Ovary (tissue), 7 donors: ENCODE measurements at regions not wholly inside any gene's neighbourhood (a gene's known extent, or its start where the extent isn't known, plus 50 kb on each side); places are given as distances from the start of the nearest gene placed in this dataset.

ENCODE experiments used
- DNase-seq, 5 donors: peaks; one replicate each; pipeline ENCODE4 v3.0.0-alpha.2; 2019 to 2020
- H3K27ac ChIP-seq, 2 donors: fragments of 200-600 bp; one replicate each; pipeline versions ENCODE4 v1.5.1 to v1.8.0; 2019 to 2022
- H3K27me3 ChIP-seq: fragments of 200-600 bp; one replicate; pipeline ENCODE4 v1.8.0; 2022
- H3K36me3 ChIP-seq: fragments of 200-600 bp; sonication (generic); one replicate; pipeline ENCODE4 v1.5.1; 2019
- H3K4me1 ChIP-seq: one replicate; pipeline ENCODE4 v1.8.1; 2013; ENCODE audit warnings: mild to moderate bottlenecking, moderate library complexity; ENCODE audit not compliant: insufficient read depth
- H3K4me3 ChIP-seq: fragments of 200-600 bp; sonication (generic); one replicate; pipeline ENCODE4 v1.5.1; 2017
- H3K9me3 ChIP-seq, 2 donors: fragments of 200-600 bp in 1 of 2; sonication (generic) in 1 of 2; one replicate each; pipeline versions ENCODE4 v1.5.1 to v1.8.1; 2013 to 2019; ENCODE audit warnings: mild to moderate bottlenecking in 1 of 2, moderate library complexity in 1 of 2
- EP300 ChIP-seq: sonication (generic); formaldehyde crosslinking; IDR thresholded peaks from one replicate; pipeline ENCODE4 v1.6.1; 2017; ENCODE audit warnings: antibody characterized with exemption
- POLR2A ChIP-seq: fragments of 450-650 bp; IDR thresholded peaks from one replicate; pipeline ENCODE4 v1.6.1; 2017; ENCODE audit warnings: antibody characterized with exemption, mild to moderate bottlenecking, moderate library complexity
- whole genome bisulfite sequencing, 3 donors: extraction: QIAGEN DNeasy Blood & Tissue Kit in 1 of 3; methylation state at CpG; one replicate each; pipeline versions ENCODE4 v1.1.5 to v1.1.7; 2013 to 2017; 5-methylcytosine and 5-hydroxymethylcytosine counted together
- intact Hi-C, 4 donors: fragments of 100-400 bp; cut with DNase I; formaldehyde crosslinking; loops; one replicate each; pipeline versions ENCODE4 v1.11.0 to v1.15.1; 2022 to 2023
- TF ChIP-seq, protein P1 (sequence below), 3 donors: fragments of 450-650 bp in 2 of 3; fragments of 200-600 bp in 1 of 3; IDR thresholded peaks; one replicate each; pipeline versions ENCODE4 v1.5.1 to v1.8.0; 2016 to 2022; ENCODE audit warnings: antibody characterized with exemption in 3 of 3, mild to moderate bottlenecking in 1 of 3
- donor health status: DM: no; HTN: no; CAD: no; lungs with moderate emphysema.
- donor health status: DM: no; HTN: no; CAD: no.
- donor health status: Bipolar disorder and iron deficiency.
- donor health status: DM: no; HTN: no; CAD: no.
- donor health status: DM: yes; HTN: yes; CAD: no.

DNA sequence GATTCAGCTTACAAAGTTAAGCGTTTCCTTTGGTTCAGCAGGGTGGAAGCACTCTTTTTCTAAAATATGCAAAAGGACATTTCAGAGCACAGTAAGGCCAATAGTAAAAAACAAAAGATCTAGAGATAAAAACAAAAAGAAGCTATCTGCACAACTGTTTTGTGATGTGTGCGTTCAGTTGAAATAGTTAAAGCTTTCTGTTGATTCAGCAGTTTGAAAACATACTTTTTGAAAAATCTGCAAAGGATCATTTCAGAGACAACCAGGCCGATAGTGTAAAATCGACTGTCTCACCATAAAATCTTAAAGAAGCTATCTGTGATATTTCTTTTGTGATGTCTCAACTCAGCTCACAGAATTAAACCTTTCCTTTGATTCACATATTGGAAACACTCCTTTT lies 300.0 kb upstream of the ALG10B start:
- no peak overlapping the region for H3K27ac ChIP-seq
- WGBS, 3 donors = 65 to 77% (median 72%) methylated on average over 4 of the region's 4 CpGs
- H3K4me1 ChIP-seq = no peaks in the 10 kb centered on the region
- TF ChIP-seq EP300 (no peak), POLR2A (no peak)
- TF ChIP-seq, protein P1, sequence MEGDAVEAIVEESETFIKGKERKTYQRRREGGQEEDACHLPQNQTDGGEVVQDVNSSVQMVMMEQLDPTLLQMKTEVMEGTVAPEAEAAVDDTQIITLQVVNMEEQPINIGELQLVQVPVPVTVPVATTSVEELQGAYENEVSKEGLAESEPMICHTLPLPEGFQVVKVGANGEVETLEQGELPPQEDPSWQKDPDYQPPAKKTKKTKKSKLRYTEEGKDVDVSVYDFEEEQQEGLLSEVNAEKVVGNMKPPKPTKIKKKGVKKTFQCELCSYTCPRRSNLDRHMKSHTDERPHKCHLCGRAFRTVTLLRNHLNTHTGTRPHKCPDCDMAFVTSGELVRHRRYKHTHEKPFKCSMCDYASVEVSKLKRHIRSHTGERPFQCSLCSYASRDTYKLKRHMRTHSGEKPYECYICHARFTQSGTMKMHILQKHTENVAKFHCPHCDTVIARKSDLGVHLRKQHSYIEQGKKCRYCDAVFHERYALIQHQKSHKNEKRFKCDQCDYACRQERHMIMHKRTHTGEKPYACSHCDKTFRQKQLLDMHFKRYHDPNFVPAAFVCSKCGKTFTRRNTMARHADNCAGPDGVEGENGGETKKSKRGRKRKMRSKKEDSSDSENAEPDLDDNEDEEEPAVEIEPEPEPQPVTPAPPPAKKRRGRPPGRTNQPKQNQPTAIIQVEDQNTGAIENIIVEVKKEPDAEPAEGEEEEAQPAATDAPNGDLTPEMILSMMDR (IDR thresholded peaks at IDR 0.05) = no peak
- intact Hi-C loops = no loop called here
- no peak for DNase-seq
- H3K36me3 ChIP-seq = no peaks in the 10 kb centered on the region
- H3K27me3 ChIP-seq = no peaks in the 10 kb centered on the region
- no peaks in the 10 kb centered on the region for H3K9me3 ChIP-seq
- H3K4me3 ChIP-seq = no peak overlapping the region

- no peak overlapping the region for H3K27ac ChIP-seq
- DNase-seq = no peak
- no peaks in the 10 kb centered on the region for H3K4me1 ChIP-seq
- H3K4me3 ChIP-seq = no peak overlapping the region
- H3K9me3 ChIP-seq = no peaks in the 10 kb centered on the region
- 27 to 35% (median 32%) methylated on average over 1 of the region's 1 CpG for WGBS, 3 donors
- no peak for TF ChIP-seq POLR2A
- TF ChIP-seq EP300 = no peak
- TF ChIP-seq, protein P1 (IDR thresholded peaks at IDR 0.05) = no peak
- H3K27me3 ChIP-seq = no peaks in the 10 kb centered on the region
- intact Hi-C loops = no loop called here
- H3K36me3 ChIP-seq = no peaks in the 10 kb centered on the region
Observed at GRCh38 chr12:38025916-38026315, 290.7 kb upstream of the ALG10B start.

- DNase-seq = no peak
- WGBS, 3 donors = 46 to 71% (median 63%) methylated on average over 16 of the region's 16 CpGs
- no peak overlapping the region for H3K4me3 ChIP-seq
- no peaks in the 10 kb centered on the region for H3K36me3 ChIP-seq
- H3K9me3 ChIP-seq = no peaks in the 10 kb centered on the region
- H3K4me1 ChIP-seq = no peaks in the 10 kb centered on the region
- no peaks in the 10 kb centered on the region for H3K27me3 ChIP-seq
- intact Hi-C loops = no loop called here
- TF ChIP-seq, protein P1 (IDR thresholded peaks at IDR 0.05) = no peak
- TF ChIP-seq POLR2A (no peak), EP300 (no peak)
- no peak overlapping the region for H3K27ac ChIP-seq
Observed at GRCh38 chr12:38053113-38053512, 263.5 kb upstream of the ALG10B start.

DNA sequence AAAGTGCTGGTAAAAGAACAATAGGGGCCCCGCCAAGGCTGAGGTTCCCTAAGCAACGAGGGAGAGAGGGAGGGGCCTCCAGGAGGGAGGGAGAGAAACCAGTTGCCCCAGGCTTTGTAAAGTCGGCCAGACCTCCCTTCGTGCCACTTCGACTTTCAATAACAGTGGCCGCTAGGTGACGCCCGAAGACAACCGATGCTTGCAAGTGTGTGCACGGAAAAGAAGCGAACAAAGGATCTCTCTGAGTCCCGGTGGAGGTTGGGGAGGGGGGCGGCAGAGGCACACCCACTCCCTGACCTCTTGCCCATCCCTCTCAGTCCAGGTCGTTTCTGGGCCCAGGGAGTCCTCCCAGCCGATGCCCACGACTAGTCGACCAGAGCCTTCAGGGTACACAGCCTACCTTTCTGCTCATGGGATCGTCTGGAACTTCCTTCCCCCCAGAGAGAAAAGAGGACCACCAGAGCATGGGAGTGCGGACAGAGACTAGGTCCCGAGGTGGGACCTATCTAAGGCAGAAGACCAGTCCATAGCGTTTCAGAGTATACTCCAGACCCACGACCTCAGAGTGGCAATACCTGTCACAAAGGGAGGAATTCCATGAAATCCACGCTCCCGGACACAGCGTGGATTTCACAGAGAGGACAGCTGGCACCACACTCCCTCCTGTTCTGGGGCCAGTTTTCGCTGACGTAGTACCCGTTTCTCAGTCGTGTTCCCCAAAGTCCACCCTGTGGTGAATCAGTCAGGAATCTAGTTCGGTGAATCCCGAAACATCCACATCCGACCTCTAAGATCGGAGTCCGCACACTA lies 262.7 kb upstream of the ALG10B start:
- Histone ChIP-seq H3K36me3 (no peaks in the 10 kb centered on the region), H3K27ac (no peak overlapping the region), H3K4me1 (no peaks in the 10 kb centered on the region), H3K9me3 (no peaks in the 10 kb centered on the region), H3K4me3 (no peak overlapping the region), H3K27me3 (no peaks in the 10 kb centered on the region)
- DNase-seq = no peak
- TF ChIP-seq EP300 (no peak), POLR2A (no peak)
- TF ChIP-seq, protein P1 (IDR thresholded peaks at IDR 0.05) = no peak
- 61 to 71% (median 69%) methylated on average over 34 of the region's 34 CpGs for WGBS, 3 donors
- intact Hi-C loops = no loop called here
